Endothelial cell of umbilical vein (primary cell): ENCODE measurements at regions not wholly inside any gene's neighbourhood (a gene's known extent, or its start where the extent isn't known, plus 50 kb on each side); places are given as distances from the start of the nearest gene placed in this dataset.

Source experiments
- EZH2 ChIP-seq: IDR thresholded peaks from 2 replicates; pipeline ENCODE4 v1.6.1; 2012; ENCODE audit warnings: borderline replicate concordance, low read depth, mild to moderate bottlenecking, moderate library complexity, low read length, inconsistent platforms; ENCODE audit not compliant: severe bottlenecking
- FOS ChIP-seq: IDR thresholded peaks from 2 replicates; pipeline ENCODE4 v1.6.1; 2011; ENCODE audit warnings: mild to moderate bottlenecking, low read length, moderate library complexity, borderline replicate concordance; ENCODE audit not compliant: insufficient read depth
- GATA2 ChIP-seq: IDR thresholded peaks from 2 replicates; pipeline ENCODE4 v1.7.0; 2011; ENCODE audit warnings: low read depth, mild to moderate bottlenecking, moderate library complexity, mixed read lengths, low read length; ENCODE audit not compliant: insufficient read length, insufficient read depth
- JUN ChIP-seq: IDR thresholded peaks from 2 replicates; pipeline ENCODE4 v1.6.1; 2011; ENCODE audit warnings: borderline replicate concordance, low read depth; ENCODE audit not compliant: insufficient read length, insufficient read depth
- POLR2A ChIP-seq: IDR thresholded peaks from 2 replicates; pipeline ENCODE4 v1.6.1; 2012; ENCODE audit warnings: low read depth, mild to moderate bottlenecking, control low read depth, low read length
- POLR2AphosphoS5 ChIP-seq: IDR thresholded peaks from 2 replicates; pipeline ENCODE4 v1.6.1; 2012; ENCODE audit warnings: low read depth, mild to moderate bottlenecking, control low read depth, low read length, moderate library complexity; ENCODE audit not compliant: insufficient read depth
- TF ChIP-seq, protein P1 (sequence below), 2 donors: IDR thresholded peaks; 1 replicate in 1 of 2; 2 replicates in 1 of 2; pipeline ENCODE4 v1.5.1; 2011; ENCODE audit warnings: low read length in 2 of 2, mild to moderate bottlenecking in 2 of 2, moderate library complexity in 2 of 2, control low read depth in 1 of 2, inconsistent platforms in 1 of 2, low read depth in 1 of 2; ENCODE audit not compliant: insufficient read depth in 1 of 2; ENCODE audit errors: extremely low read depth in 1 of 2
- TF ChIP-seq, protein P2 (sequence below): IDR thresholded peaks from 2 replicates; pipeline ENCODE4 v1.6.1; 2011; ENCODE audit not compliant: insufficient read depth, insufficient read length

DNA sequence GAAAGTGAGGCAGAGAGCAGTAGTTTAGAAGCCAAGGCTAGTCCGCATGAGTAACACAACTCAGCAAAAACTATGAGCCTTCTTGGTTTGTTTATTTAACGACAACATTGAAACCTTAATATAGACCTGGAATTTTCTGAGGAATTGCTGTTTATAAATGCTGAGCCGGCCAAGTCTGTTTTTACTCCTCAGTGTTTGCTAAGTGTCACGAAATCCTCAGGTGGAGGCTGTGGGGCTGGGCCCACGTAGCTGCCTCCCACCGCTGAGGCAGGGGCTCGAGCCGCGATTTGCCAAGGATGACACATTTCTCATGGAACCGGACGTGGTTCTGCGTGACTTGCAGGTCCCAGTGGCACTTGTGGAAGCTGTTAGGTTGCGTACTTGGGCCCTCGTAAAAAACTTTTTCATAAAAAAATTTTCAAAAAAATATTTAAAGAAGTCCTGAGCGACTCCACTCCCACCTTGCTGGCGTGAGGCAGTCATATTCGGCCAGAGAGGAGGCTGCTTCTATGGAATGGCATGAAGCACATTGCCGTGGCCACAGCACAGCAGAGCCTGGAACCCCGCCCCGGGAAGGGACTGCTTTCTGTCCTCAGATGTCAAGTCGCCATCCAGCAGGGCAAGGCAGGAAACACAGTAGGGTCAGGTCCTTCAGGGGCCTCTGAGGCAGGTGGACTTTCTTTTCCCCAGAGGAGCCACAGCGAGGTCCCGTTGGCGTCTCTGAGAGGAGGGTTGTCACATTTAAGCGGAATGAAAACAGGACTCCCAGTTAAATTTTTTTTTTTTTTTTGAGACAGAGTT, 64.8 kb upstream of the PCSK6 start:
- TF ChIP-seq GATA2 (no peak), EZH2 (no peak), POLR2AphosphoS5 (no peak), JUN (no peak), POLR2A (no peak), FOS (no peak)
- TF ChIP-seq, protein P1, sequence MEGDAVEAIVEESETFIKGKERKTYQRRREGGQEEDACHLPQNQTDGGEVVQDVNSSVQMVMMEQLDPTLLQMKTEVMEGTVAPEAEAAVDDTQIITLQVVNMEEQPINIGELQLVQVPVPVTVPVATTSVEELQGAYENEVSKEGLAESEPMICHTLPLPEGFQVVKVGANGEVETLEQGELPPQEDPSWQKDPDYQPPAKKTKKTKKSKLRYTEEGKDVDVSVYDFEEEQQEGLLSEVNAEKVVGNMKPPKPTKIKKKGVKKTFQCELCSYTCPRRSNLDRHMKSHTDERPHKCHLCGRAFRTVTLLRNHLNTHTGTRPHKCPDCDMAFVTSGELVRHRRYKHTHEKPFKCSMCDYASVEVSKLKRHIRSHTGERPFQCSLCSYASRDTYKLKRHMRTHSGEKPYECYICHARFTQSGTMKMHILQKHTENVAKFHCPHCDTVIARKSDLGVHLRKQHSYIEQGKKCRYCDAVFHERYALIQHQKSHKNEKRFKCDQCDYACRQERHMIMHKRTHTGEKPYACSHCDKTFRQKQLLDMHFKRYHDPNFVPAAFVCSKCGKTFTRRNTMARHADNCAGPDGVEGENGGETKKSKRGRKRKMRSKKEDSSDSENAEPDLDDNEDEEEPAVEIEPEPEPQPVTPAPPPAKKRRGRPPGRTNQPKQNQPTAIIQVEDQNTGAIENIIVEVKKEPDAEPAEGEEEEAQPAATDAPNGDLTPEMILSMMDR (IDR thresholded peaks at IDR 0.05; ENCODE audit: extremely low read depth in 1 of 2, insufficient read depth in 1 of 2, low read depth in 1 of 2, low read length in 2 of 2) = no peak
- TF ChIP-seq, protein P2, sequence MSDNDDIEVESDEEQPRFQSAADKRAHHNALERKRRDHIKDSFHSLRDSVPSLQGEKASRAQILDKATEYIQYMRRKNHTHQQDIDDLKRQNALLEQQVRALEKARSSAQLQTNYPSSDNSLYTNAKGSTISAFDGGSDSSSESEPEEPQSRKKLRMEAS = no peak
